A549 (cell line): ENCODE measurements at regions not wholly inside any gene's neighbourhood (a gene's known extent, or its start where the extent isn't known, plus 50 kb on each side); places are given as distances from the start of the nearest gene placed in this dataset.

Source experiments
- BHLHE40 ChIP-seq: IDR thresholded peaks from 2 replicates; pipeline ENCODE4 v1.6.1; 2012; ENCODE audit warnings: low read depth, low read length, inconsistent platforms
- CEBPB ChIP-seq, 2 experiments: fragments of >200 bp in 1 of 2; sonication (Bioruptor Twin) in 1 of 2; formaldehyde crosslinking in 1 of 2; IDR thresholded peaks; 2 replicates each; pipeline ENCODE4 v1.6.1; 2012 to 2016
- MYC ChIP-seq: IDR thresholded peaks from 2 replicates; pipeline ENCODE4 v1.6.1; 2012; ENCODE audit warnings: mild to moderate bottlenecking, inconsistent platforms, low read length, improper control_type of control experiment, borderline replicate concordance
- POLR2A ChIP-seq: IDR thresholded peaks from 2 replicates; pipeline ENCODE4 v1.6.1; 2012; ENCODE audit warnings: mild to moderate bottlenecking, low read length
- TF ChIP-seq, protein P1 (sequence below): fragments of >200 bp; sonication (Bioruptor Twin); formaldehyde crosslinking; IDR thresholded peaks from 3 replicates; pipeline ENCODE4 v1.5.1; 2016
- TF ChIP-seq, protein P2 (sequence below): fragments of 150-350 bp; IDR thresholded peaks from 2 replicates; pipeline ENCODE4 v1.6.1; 2014; ENCODE audit warnings: low read depth, mild to moderate bottlenecking, low read length

DNA sequence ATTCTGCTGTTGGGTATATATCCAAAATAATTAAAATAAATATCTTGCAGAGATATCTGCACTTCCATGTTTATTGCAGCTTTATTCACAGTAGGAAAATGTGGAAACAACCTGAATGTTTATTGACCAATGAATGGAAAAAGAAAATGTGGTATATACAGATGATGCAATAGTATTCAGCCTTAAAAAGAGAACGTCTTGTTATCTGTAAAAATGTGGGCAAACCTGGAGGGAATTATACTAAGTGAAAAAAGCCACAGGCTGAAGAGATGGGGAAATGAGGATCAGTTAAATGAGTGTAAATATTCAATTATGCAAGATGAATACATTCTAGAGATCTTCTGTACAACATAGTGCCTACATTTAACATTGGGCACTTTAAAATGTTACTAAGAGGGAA, 766.1 kb upstream of the IGFBP3 start:
- TF ChIP-seq BHLHE40: no peak
- TF ChIP-seq, protein P1, sequence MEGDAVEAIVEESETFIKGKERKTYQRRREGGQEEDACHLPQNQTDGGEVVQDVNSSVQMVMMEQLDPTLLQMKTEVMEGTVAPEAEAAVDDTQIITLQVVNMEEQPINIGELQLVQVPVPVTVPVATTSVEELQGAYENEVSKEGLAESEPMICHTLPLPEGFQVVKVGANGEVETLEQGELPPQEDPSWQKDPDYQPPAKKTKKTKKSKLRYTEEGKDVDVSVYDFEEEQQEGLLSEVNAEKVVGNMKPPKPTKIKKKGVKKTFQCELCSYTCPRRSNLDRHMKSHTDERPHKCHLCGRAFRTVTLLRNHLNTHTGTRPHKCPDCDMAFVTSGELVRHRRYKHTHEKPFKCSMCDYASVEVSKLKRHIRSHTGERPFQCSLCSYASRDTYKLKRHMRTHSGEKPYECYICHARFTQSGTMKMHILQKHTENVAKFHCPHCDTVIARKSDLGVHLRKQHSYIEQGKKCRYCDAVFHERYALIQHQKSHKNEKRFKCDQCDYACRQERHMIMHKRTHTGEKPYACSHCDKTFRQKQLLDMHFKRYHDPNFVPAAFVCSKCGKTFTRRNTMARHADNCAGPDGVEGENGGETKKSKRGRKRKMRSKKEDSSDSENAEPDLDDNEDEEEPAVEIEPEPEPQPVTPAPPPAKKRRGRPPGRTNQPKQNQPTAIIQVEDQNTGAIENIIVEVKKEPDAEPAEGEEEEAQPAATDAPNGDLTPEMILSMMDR: no peak
- no peak for TF ChIP-seq POLR2A
- no peak for TF ChIP-seq MYC
- TF ChIP-seq, protein P2, sequence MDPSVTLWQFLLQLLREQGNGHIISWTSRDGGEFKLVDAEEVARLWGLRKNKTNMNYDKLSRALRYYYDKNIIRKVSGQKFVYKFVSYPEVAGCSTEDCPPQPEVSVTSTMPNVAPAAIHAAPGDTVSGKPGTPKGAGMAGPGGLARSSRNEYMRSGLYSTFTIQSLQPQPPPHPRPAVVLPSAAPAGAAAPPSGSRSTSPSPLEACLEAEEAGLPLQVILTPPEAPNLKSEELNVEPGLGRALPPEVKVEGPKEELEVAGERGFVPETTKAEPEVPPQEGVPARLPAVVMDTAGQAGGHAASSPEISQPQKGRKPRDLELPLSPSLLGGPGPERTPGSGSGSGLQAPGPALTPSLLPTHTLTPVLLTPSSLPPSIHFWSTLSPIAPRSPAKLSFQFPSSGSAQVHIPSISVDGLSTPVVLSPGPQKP: no peak
- no peak for TF ChIP-seq CEBPB (IDR thresholded peaks at IDR 0.05)
